ENCODE measurements at regions not wholly inside any gene's neighbourhood (a gene's known extent, or its start where the extent isn't known, plus 50 kb on each side); places are given as distances from the start of the nearest gene placed in this dataset.

DNA sequence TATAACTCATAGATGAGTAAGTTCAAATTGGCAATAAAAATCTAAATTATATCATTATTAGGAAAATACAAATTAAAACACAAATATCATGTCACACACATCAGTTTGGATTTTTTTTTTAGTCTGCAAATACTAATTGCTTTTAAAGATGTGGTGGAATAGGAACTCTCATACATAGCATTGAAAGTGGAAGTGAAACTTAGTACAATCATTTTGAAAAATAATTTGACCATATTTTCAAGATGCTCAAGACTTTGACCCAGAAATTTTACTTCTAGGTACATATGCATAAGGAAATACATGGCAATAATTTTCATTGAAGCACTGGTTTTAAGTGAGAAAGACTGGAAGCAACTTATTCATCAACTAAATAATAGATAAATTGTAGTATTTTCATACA is 147.5 kb upstream of the SMIM31 start:
- TF ChIP-seq, protein P1, sequence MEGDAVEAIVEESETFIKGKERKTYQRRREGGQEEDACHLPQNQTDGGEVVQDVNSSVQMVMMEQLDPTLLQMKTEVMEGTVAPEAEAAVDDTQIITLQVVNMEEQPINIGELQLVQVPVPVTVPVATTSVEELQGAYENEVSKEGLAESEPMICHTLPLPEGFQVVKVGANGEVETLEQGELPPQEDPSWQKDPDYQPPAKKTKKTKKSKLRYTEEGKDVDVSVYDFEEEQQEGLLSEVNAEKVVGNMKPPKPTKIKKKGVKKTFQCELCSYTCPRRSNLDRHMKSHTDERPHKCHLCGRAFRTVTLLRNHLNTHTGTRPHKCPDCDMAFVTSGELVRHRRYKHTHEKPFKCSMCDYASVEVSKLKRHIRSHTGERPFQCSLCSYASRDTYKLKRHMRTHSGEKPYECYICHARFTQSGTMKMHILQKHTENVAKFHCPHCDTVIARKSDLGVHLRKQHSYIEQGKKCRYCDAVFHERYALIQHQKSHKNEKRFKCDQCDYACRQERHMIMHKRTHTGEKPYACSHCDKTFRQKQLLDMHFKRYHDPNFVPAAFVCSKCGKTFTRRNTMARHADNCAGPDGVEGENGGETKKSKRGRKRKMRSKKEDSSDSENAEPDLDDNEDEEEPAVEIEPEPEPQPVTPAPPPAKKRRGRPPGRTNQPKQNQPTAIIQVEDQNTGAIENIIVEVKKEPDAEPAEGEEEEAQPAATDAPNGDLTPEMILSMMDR (IDR thresholded peaks at IDR 0.05), result no peak
- no peak for TF ChIP-seq HMGXB4 (CRISPR knock-in tag; IDR thresholded peaks at IDR 0.05)
- TF ChIP-seq CREB1 (CRISPR knock-in tag; IDR thresholded peaks at IDR 0.05), result no peak
- TF ChIP-seq ZNF263 (CRISPR knock-in tag; IDR thresholded peaks at IDR 0.05; ENCODE audit: low read depth), result no peak

Measured in WTC11 (cell line).